Neural crest cell (in vitro differentiated cells): ENCODE measurements at regions not wholly inside any gene's neighbourhood (a gene's known extent, or its start where the extent isn't known, plus 50 kb on each side); places are given as distances from the start of the nearest gene placed in this dataset.

Experiments
- DNase-seq: peaks from one replicate; pipeline ENCODE4 v3.0.0; 2021; ENCODE audit warnings: low read depth, mixed read lengths, low spot score
- H3K27ac Mint-ChIP-seq: one replicate; pipeline ENCODE4 v1.8.0; 2021; ENCODE audit warnings: mild to moderate bottlenecking, mixed read lengths; ENCODE audit not compliant: unreplicated experiment
- H3K27me3 Mint-ChIP-seq: 2 replicates; pipeline ENCODE4 v1.8.0; 2021; ENCODE audit warnings: low read depth, mild to moderate bottlenecking, mixed read lengths
- H3K36me3 Mint-ChIP-seq: 2 replicates; pipeline ENCODE4 v1.8.0; 2021; ENCODE audit warnings: low read depth, mild to moderate bottlenecking, mixed read lengths
- H3K4me1 Mint-ChIP-seq: 2 replicates; pipeline ENCODE4 v1.8.0; 2021; ENCODE audit warnings: mixed read lengths
- H3K4me3 Mint-ChIP-seq: one replicate; pipeline ENCODE4 v1.8.0; 2021; ENCODE audit warnings: mild to moderate bottlenecking, mixed read lengths
- H3K9me3 Mint-ChIP-seq: 2 replicates; pipeline ENCODE4 v1.8.0; 2021; ENCODE audit warnings: mixed read lengths
- TF ChIP-seq, protein P1 (sequence below): fragments of 200-600 bp; sonication (generic); conservative IDR thresholded peaks from 2 replicates; pipeline ENCODE4 v1.5.0; 2021; ENCODE audit warnings: antibody characterized with exemption, mild to moderate bottlenecking

DNA sequence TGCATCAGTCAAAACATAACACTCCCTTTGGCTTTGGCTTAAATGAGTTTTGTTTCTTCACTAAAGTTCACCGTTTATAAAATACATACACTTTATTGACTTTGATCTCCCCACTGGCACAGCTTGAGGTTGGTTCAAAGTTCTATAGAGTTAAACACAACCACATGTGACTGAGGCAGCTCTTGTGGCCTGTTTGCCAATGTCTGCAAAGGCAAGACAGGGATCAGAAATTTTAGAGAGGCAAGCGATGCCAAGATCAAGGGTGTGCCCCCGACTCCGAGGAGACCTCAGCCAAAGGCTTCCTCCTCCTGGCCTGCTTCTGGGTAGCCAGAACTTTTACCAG is 129.8 kb upstream of the JCAD start:
- no peak for DNase-seq
- Mint-ChIP-seq H3K27ac (no peak overlapping the region), H3K36me3 (peaks cover 5% of the 10 kb centered on the region), H3K4me3 (no peak overlapping the region), H3K9me3 (peaks cover 12% of the 10 kb centered on the region), H3K4me1 (peaks cover 23% of the 10 kb centered on the region), H3K27me3 (no peaks in the 10 kb centered on the region)
- TF ChIP-seq, protein P1, sequence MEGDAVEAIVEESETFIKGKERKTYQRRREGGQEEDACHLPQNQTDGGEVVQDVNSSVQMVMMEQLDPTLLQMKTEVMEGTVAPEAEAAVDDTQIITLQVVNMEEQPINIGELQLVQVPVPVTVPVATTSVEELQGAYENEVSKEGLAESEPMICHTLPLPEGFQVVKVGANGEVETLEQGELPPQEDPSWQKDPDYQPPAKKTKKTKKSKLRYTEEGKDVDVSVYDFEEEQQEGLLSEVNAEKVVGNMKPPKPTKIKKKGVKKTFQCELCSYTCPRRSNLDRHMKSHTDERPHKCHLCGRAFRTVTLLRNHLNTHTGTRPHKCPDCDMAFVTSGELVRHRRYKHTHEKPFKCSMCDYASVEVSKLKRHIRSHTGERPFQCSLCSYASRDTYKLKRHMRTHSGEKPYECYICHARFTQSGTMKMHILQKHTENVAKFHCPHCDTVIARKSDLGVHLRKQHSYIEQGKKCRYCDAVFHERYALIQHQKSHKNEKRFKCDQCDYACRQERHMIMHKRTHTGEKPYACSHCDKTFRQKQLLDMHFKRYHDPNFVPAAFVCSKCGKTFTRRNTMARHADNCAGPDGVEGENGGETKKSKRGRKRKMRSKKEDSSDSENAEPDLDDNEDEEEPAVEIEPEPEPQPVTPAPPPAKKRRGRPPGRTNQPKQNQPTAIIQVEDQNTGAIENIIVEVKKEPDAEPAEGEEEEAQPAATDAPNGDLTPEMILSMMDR: no peak

DNA sequence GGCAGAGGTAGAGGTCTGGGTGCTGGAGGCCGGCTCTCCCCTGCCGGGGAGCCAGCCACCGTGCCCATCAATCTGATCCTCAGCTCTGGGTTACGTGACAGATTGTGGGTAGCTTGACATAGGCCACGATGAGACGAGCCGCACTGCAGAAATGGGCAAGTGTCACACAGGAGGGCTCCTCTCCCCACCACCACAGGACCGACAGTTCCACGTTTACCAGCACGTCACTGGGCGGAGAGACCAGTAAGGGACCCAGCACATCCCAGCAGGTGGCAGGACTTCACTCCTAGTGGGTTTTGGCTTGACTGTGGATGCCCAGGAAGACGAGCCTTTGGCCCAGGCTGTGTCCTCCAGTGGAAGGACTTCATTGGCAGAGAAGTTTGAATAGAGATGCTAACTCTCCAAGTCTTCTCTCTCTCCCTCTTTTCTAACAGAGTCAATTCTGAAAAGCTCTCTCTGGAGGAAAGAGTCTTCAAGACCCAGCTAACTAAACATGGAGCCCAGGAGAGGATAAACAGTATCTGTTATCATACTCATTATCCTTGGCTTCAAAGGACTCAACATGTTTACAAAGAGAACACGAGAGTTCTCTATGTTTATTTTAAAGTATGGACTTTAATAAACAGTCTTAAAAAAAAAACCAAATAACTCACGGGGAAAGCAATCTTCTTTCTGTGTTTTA is 129.3 kb upstream of the JCAD start:
- Mint-ChIP-seq H3K9me3 (peaks cover 9% of the 10 kb centered on the region), H3K27me3 (no peaks in the 10 kb centered on the region), H3K4me3 (no peak overlapping the region), H3K27ac (no peak overlapping the region), H3K36me3 (peaks cover 5% of the 10 kb centered on the region), H3K4me1 (peaks cover 23% of the 10 kb centered on the region)
- no peak for DNase-seq
- TF ChIP-seq, protein P1: no peak

DNA sequence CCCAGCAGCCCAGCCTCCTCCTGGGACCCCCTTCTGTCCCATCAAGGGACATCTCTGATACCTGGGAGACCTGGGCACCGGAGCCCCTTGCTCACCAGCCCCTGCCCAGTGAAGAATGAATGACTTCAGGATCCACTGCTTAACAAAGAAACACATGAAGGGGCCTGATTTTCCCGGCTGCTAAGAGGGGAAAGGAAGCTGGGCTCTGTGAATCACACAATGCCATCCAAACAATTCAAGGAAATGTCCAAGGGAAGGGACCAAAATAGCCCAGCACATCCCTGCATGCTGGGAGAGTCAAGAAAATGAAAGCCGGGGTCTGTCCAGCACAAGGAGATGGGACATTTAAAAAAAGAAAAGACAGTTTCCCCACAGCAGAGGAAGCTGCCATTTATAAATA is 128.7 kb upstream of the JCAD start:
- peaks cover 3% of the 10 kb centered on the region for H3K36me3 Mint-ChIP-seq
- no peak for DNase-seq
- H3K9me3 Mint-ChIP-seq: peaks cover 7% of the 10 kb centered on the region
- H3K27me3 Mint-ChIP-seq: no peaks in the 10 kb centered on the region
- peak overlapping the region; percentile 14 for H3K27ac Mint-ChIP-seq
- no peak overlapping the region for H3K4me3 Mint-ChIP-seq
- TF ChIP-seq, protein P1: no peak
- H3K4me1 Mint-ChIP-seq: peaks cover 23% of the 10 kb centered on the region

DNA sequence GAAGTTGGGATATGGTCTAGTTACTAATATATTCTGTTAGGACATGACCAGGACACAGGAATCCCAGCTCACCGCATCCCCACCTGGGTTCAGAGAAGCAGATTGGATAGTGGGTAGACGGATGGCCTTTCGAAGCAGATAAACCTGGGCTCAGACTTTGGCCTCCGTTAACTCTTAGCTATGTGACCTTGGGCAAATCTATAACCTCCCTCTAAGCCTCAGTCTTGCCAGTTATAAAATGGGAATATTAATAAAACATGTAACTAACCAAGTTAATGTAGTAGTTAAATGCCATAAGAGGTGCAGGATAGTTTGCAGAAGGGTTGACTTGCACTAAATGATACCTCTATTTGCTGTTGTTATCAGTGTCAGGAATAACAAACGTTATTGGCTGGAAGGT is 127.6 kb upstream of the JCAD start:
- Mint-ChIP-seq H3K4me3 (no peak overlapping the region), H3K4me1 (peaks cover 31% of the 10 kb centered on the region), H3K36me3 (peaks cover 3% of the 10 kb centered on the region), H3K27me3 (peaks cover 3% of the 10 kb centered on the region), H3K27ac (no peak overlapping the region), H3K9me3 (peaks cover 3% of the 10 kb centered on the region)
- no peak for DNase-seq
- TF ChIP-seq, protein P1: no peak

DNA sequence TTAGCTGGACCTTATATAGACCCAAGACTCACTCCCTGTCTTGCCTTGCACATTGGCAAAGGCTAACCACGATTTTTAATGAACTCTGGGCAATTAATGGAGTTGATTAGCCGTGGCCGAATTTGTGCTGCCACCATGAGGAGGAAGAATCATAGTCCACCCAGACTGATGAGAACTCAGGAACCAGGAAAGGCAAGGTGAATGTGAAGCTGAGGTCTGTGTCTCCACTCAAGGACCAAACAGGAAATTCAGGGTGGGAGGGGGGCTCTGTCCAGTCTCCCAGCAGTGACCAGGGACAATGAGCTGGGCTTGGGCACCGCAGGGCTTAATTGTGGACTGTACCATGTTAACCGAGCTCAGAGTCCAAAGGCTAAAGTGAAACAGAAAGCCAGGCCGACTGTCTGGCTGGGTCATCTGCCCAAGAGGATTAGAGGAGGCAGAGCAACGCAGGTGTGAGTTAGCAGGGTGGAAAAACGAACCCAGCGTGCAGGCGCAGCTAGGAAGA is 127.0 kb upstream of the JCAD start:
- H3K27me3 Mint-ChIP-seq: peaks cover 3% of the 10 kb centered on the region
- H3K4me1 Mint-ChIP-seq: peaks cover 31% of the 10 kb centered on the region
- H3K4me3 Mint-ChIP-seq: no peak overlapping the region
- TF ChIP-seq, protein P1: no peak
- no peak overlapping the region for H3K27ac Mint-ChIP-seq
- H3K36me3 Mint-ChIP-seq: peaks cover 3% of the 10 kb centered on the region
- H3K9me3 Mint-ChIP-seq: peaks cover 3% of the 10 kb centered on the region
- DNase-seq: no peak
